Skeletal muscle satellite cell (primary cell): ENCODE measurements at regions not wholly inside any gene's neighbourhood (a gene's known extent, or its start where the extent isn't known, plus 50 kb on each side); places are given as distances from the start of the nearest gene placed in this dataset.

ENCODE experiments used
- H3K27me3 ChIP-seq: 2 replicates; pipeline ENCODE4 v1.7.0; 2013; ENCODE audit warnings: low read length; ENCODE audit not compliant: control insufficient read depth, insufficient read depth
- H3K36me3 ChIP-seq: 2 replicates; pipeline ENCODE4 v1.7.0; 2013; ENCODE audit warnings: mild to moderate bottlenecking, control low read depth, low read length; ENCODE audit not compliant: insufficient read depth
- H3K4me1 ChIP-seq: 2 replicates; pipeline ENCODE4 v1.7.0; 2013; ENCODE audit warnings: low read length; ENCODE audit not compliant: control insufficient read depth, insufficient read depth
- H3K4me2 ChIP-seq: 2 replicates; pipeline ENCODE4 v1.7.0; 2013; ENCODE audit warnings: mild to moderate bottlenecking, low read length
- H3K4me3 ChIP-seq: 2 replicates; pipeline ENCODE4 v1.7.0; 2013; ENCODE audit warnings: low read length
- H3K9ac ChIP-seq: 2 replicates; pipeline ENCODE4 v1.7.0; 2013; ENCODE audit warnings: mild to moderate bottlenecking, low read depth, low read length, moderate library complexity
- H3K9me3 ChIP-seq: replicated peaks from 2 replicates; pipeline ENCODE4 v1.7.0; 2013; ENCODE audit warnings: mild to moderate bottlenecking, control low read depth, low read length

DNA sequence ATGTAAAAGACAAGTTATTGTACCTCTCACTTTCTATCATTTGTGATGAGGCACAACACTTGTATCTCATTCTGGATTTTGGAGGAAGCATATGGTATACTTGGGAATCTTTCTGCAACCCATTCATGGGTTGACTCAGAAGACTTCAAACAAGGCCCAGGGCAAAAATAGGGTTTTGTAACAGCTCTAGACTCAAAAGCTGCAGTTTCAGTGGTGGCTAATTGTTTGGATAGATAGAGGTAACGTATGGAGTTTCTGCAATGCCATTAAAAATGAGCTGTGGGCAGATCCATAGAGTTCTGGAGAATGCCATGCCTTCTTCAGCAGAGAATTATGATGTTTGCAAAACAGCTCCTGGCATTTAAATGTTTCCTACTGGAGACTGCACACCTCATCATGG, 279.6 kb upstream of the VLDLR start:
- Histone ChIP-seq H3K36me3 (no peaks in the 10 kb centered on the region), H3K27me3 (no peaks in the 10 kb centered on the region), H3K4me3 (no peak overlapping the region), H3K9me3 (no peaks in the 10 kb centered on the region), H3K4me2 (no peak overlapping the region), H3K4me1 (no peaks in the 10 kb centered on the region), H3K9ac (no peak overlapping the region)

DNA sequence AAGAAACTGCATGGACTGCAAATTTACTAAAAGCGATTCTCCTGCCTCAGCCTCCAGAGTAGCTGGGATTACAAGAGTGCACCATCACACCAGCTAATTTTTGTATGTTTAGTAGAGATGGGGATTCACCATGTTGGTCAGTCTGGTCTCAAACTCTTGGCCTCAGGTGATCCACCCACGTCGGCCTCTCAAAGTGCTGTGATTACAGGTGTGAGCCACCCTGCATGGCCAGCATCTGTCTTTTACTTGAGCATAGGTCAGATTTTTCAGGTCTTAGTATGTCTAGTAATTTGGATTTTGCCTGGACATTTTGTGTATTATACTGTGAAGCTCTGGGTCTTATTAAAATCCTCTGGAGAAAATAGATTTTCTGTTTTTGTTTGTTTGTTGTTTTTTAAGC, 277.8 kb upstream of the VLDLR start:
- no peaks in the 10 kb centered on the region for H3K36me3 ChIP-seq
- no peak overlapping the region for H3K9ac ChIP-seq
- no peak overlapping the region for H3K4me3 ChIP-seq
- no peaks in the 10 kb centered on the region for H3K27me3 ChIP-seq
- H3K4me2 ChIP-seq = no peak overlapping the region
- no peaks in the 10 kb centered on the region for H3K4me1 ChIP-seq
- no peaks in the 10 kb centered on the region for H3K9me3 ChIP-seq

DNA sequence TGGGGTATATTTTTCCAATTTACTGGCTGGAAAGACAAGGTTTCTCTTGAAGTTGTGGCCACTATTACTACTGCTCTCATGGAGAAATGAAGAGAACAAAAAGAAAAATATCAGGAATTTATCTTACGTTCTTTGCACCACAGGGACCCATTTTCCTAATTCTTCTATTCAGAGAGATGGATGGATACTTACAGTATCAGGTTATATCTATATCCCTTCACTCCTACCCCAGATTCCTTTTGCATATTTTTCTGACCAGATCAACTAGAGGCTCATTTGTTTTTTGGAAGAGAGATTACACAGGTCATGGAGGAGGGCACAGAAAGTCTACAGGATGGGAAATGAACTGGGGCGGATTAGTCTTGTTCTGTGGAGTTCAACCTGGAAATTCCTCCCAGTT, 277.2 kb upstream of the VLDLR start:
- no peak overlapping the region for H3K9ac ChIP-seq
- no peaks in the 10 kb centered on the region for H3K9me3 ChIP-seq
- no peaks in the 10 kb centered on the region for H3K36me3 ChIP-seq
- H3K4me3 ChIP-seq = no peak overlapping the region
- H3K4me2 ChIP-seq = no peak overlapping the region
- H3K27me3 ChIP-seq = no peaks in the 10 kb centered on the region
- no peaks in the 10 kb centered on the region for H3K4me1 ChIP-seq

DNA sequence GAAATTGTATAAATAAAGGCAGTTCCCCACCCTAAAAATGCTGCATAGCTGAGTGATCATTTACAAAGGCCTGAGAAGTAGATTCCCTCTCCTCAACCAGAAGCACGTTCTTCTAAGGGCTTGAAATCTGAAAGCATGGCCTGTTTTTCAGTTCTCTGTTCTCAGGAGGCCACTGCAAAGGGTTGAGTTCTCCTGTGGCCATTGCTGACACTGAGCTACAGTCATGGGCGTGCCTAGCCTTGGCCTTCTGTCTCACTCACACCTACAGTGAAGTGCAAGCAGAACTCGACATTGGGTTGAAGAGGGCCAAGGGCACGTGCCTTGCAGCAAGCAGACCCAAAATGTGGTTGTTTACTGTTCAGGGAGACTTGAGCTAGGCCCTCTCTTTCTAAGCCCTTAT, 276.6 kb upstream of the VLDLR start:
- Histone ChIP-seq H3K4me1 (no peaks in the 10 kb centered on the region), H3K36me3 (no peaks in the 10 kb centered on the region), H3K4me3 (no peak overlapping the region), H3K27me3 (no peaks in the 10 kb centered on the region), H3K4me2 (no peak overlapping the region), H3K9ac (no peak overlapping the region), H3K9me3 (no peaks in the 10 kb centered on the region)

DNA sequence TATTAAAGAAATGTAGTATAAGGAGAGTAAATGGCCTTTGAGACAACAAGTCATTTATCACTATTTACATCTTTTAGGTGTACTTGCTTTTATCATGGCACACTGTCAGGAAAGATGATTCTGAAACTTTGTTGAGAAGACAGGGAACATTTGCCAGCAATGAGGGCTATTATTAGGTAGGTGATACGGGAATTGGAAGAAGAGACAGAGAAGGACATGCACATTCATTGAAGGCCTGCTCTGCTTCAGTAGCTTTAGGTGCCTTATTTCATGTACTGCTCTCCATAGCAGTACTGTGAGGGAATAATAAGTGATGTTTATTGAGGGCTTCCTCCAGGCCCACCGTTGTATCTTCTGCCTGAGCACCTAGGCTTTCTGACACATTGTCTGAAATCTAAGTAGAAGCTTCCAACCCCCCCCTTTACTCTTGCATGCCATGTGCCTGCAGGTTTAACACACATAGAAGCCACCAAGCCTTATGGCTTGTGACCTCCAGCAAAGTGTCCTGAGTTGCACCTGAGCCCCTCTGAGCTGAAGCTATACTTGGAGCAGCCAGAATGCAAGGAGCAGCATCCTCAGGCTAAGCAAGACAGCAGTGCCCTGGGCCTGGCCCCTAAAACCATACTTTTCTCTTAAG, 275.2 kb upstream of the VLDLR start:
- Histone ChIP-seq H3K27me3 (no peaks in the 10 kb centered on the region), H3K9ac (no peak overlapping the region), H3K9me3 (no peaks in the 10 kb centered on the region), H3K4me3 (no peak overlapping the region), H3K36me3 (no peaks in the 10 kb centered on the region), H3K4me2 (no peak overlapping the region), H3K4me1 (no peaks in the 10 kb centered on the region)

DNA sequence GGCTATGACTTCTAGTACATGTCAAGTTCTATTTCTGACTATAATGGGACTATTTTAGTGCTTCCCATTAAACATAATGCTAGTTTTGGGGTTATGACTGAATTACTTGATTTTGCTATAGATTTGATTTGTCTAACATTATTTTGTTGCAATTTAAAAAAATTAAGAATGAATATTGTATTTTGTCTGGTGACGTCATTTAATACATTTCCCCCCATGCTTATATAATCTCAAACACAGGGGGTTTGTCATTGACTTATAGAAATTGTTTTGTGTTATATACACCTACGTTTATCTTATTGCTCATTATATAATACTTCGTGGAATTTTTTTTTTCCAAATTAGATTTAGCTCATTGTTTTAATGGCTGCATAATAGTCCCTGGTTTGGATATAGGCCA, 270.3 kb upstream of the VLDLR start:
- no peaks in the 10 kb centered on the region for H3K36me3 ChIP-seq
- H3K9ac ChIP-seq = no peak overlapping the region
- H3K4me3 ChIP-seq = no peak overlapping the region
- no peak overlapping the region for H3K4me2 ChIP-seq
- no peaks in the 10 kb centered on the region for H3K4me1 ChIP-seq
- no peaks in the 10 kb centered on the region for H3K27me3 ChIP-seq
- H3K9me3 ChIP-seq = no peaks in the 10 kb centered on the region

DNA sequence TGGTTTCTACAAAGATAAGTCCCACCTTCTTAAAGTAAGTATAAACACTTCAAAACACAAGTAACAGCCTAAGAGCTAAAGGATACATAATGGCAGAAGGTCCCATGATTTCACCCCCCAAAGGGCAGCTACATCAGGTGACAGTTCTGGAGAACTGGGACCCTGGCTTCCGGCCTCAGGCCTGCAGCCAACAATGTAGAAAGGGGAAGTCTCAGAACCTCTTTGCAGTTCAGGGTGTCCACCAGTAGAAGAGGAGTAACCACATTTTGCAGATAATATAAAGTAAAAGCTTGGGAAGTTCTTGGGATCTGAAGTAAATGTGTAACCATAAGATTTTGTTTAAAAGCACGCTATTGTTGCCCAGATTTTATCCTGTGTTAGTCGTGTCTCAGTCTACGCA, 267.4 kb upstream of the VLDLR start:
- H3K9ac ChIP-seq = no peak overlapping the region
- H3K36me3 ChIP-seq = no peaks in the 10 kb centered on the region
- H3K27me3 ChIP-seq = no peaks in the 10 kb centered on the region
- H3K9me3 ChIP-seq = no peaks in the 10 kb centered on the region
- H3K4me2 ChIP-seq = no peak overlapping the region
- H3K4me1 ChIP-seq = no peaks in the 10 kb centered on the region
- H3K4me3 ChIP-seq = no peak overlapping the region

DNA sequence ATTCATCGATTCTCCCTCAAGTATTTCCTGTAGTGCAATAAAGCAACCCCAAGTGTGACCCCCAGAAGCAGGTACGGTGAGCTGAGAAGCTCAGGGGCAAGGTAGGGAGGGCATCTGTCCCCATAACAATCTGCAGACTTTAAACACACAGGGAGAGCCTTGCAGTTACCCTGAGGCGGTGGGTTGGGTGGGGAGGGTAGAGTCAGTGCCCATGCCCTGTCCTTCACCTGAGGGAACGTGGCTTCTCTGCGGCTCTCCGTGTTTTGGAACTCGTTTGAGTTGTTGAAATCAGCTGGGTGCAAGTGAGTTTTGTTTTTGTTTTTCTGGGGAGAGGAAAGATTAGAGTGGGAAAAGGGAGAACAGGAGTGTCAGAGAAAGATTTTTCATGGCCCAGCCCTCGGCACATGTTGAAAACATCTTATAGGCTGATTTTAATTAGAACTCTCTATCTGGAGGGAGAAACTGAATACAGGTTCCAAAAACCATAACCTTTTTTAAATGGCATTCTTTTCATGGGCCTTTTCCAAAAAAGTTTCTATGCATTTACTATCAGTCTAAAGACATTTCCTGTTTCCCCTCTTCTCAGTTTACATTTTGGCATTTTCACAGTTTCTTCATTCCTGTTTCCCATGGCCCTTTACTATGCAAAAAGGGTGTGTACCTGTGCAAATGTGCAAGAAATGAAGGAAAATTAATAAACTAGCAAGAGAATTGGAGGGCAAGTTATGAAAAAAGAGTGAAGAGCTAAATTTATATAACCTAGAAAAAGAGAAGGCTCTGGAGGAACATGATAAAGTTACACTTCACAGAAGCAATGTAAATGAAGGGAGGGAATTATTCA, 266.5 kb upstream of the VLDLR start:
- Histone ChIP-seq H3K36me3 (no peaks in the 10 kb centered on the region), H3K4me2 (no peak overlapping the region), H3K4me3 (no peak overlapping the region)

DNA sequence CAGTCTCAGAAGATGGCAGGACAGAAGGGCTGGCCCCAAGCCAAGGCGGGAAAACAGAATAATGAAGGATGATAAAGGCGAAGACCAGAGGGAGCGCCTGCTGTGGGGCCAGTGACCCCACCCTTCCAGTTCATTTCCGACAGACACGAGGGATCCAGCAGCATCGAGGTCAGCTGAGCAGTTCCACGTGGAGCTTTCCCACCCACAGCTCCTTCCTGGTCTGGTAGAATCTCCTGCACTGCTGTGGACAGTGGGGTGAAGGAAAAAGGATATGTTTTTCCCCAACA, 265.9 kb upstream of the VLDLR start:
- Histone ChIP-seq H3K4me1 (no peaks in the 10 kb centered on the region), H3K9me3 (no peaks in the 10 kb centered on the region), H3K4me3 (no peak overlapping the region), H3K9ac (no peak overlapping the region), H3K36me3 (no peaks in the 10 kb centered on the region), H3K27me3 (peaks cover 7% of the 10 kb centered on the region), H3K4me2 (no peak overlapping the region)

More for the DNA sequence above, 266.5 kb upstream of the VLDLR start:
- H3K27me3 ChIP-seq = peaks cover 7% of the 10 kb centered on the region
- no peaks in the 10 kb centered on the region for H3K9me3 ChIP-seq
- no peak overlapping the region for H3K9ac ChIP-seq
- H3K4me1 ChIP-seq = no peaks in the 10 kb centered on the region

DNA sequence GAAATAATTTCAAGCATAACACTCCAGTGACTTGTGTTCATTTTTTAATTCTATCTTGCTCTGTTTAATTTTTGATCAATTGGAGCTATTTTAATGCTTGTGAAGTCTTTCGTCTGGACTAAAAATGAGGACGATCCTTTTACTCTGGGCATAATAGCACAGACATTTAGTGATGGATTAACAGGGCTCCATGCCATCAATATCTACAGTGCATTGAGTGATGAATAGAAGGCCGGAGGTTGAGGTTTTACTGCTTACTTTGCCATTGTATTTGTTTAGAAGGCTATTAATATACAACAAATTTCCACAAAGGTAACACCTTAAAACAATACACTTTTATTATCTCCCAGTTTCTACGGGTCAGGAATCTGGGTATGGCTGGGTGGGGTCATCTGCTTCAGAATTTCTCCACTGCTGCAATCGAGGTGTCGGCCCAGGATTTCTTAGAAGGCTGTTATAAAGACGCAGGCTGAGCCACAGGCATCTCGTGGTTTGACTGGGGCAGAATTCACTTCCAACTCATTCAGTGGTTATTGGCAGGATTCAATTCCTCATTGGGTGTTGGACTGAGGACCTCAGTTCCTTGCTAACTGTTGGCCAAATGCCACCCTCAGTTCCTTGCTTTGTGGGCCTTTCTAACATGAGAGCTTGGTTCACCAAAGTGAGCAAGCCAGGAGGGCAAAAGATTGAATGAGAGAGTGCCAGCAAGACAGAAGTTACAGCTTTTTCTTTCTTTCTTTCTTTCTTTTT, 265.4 kb upstream of the VLDLR start:
- no peaks in the 10 kb centered on the region for H3K36me3 ChIP-seq
- no peak overlapping the region for H3K9ac ChIP-seq
- no peaks in the 10 kb centered on the region for H3K9me3 ChIP-seq
- H3K4me2 ChIP-seq = no peak overlapping the region
- H3K27me3 ChIP-seq = peaks cover 7% of the 10 kb centered on the region
- H3K4me1 ChIP-seq = no peaks in the 10 kb centered on the region
- no peak overlapping the region for H3K4me3 ChIP-seq

DNA sequence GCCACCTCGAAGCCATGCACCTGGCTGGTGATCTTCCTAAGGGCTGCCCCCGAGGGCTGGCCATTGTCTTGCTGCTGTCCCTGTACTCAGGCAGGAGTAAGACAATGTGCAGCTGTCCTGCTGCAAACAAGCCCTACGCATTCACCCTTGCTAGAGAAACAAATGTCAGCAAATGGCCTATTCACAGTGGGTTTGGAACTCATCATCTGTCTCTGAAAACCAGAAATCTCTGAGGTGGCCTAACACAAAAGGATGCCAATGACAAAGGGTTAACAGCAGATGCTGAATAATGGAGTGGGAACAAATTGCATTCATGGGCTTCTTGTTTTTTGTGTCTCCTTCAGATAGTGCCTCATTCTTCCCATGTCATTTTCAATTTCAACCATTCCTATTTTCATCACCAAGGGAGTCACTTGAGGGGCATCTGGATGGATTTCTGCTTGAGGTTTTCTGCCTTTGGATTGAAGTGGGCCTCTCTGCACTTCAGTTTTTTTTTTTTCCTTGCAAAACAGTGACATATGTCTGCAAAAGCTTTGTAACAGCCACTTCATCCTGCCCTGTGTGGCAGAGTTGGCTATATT, 261.6 kb upstream of the VLDLR start:
- H3K4me1 ChIP-seq = no peaks in the 10 kb centered on the region
- H3K36me3 ChIP-seq = no peaks in the 10 kb centered on the region
- peaks cover 7% of the 10 kb centered on the region for H3K27me3 ChIP-seq
- no peak overlapping the region for H3K4me2 ChIP-seq
- no peak overlapping the region for H3K9ac ChIP-seq
- no peaks in the 10 kb centered on the region for H3K9me3 ChIP-seq
- no peak overlapping the region for H3K4me3 ChIP-seq
